GM21529 (cell line): ENCODE measurements at regions not wholly inside any gene's neighbourhood (a gene's known extent, or its start where the extent isn't known, plus 50 kb on each side); places are given as distances from the start of the nearest gene placed in this dataset.

Experiments used
- ATAC-seq: cut with Tn5 transposase; IDR thresholded peaks from one replicate; pipeline ENCODE4 v1.9.1; 2021; ENCODE audit not compliant: unreplicated experiment

GRCh38 chr14:100955201-100955600 lies 51.7 kb upstream of the RTL1 start:
- ATAC-seq: no peak

GRCh38 chr14:100962494-100962893 lies 59.0 kb upstream of the RTL1 start:
- ATAC-seq: no peak

GRCh38 chr14:100965296-100965695 lies 61.8 kb upstream of the RTL1 start:
- no peak for ATAC-seq

- ATAC-seq: no peak
Observed at GRCh38 chr14:100967178-100967577, 63.7 kb upstream of the RTL1 start.

- ATAC-seq: no peak
Observed at GRCh38 chr14:100967930-100968329, 64.4 kb upstream of the RTL1 start.

GRCh38 chr14:100972118-100972897 lies 68.8 kb upstream of the RTL1 start:
- ATAC-seq: no peak

GRCh38 chr14:100975671-100976070 lies 72.1 kb upstream of the RTL1 start:
- ATAC-seq: no peak

- no peak for ATAC-seq
Observed at GRCh38 chr14:100979079-100979478, 75.6 kb upstream of the RTL1 start.

GRCh38 chr14:100979780-100980179 lies 76.3 kb upstream of the RTL1 start:
- no peak for ATAC-seq

GRCh38 chr14:100980823-100981222 lies 77.3 kb upstream of the RTL1 start:
- no peak for ATAC-seq

- ATAC-seq: no peak
Observed at GRCh38 chr14:100981809-100982208, 78.3 kb upstream of the RTL1 start.

GRCh38 chr14:100982353-100982752 lies 78.8 kb upstream of the RTL1 start:
- ATAC-seq: no peak

GRCh38 chr14:100982762-100983161 lies 79.2 kb upstream of the RTL1 start:
- no peak for ATAC-seq

- no peak for ATAC-seq
Observed at GRCh38 chr14:100983710-100984109, 80.2 kb upstream of the RTL1 start.

- ATAC-seq: no peak
Observed at GRCh38 chr14:100988011-100988410, 84.5 kb upstream of the RTL1 start.

GRCh38 chr14:100988411-100988900 lies 84.9 kb upstream of the RTL1 start:
- no peak for ATAC-seq

GRCh38 chr14:100988956-100989355 lies 85.4 kb upstream of the RTL1 start:
- no peak for ATAC-seq

GRCh38 chr14:100989924-100990323 lies 86.4 kb upstream of the RTL1 start:
- ATAC-seq: no peak

- no peak for ATAC-seq
Observed at GRCh38 chr14:100994082-100994481, 90.6 kb upstream of the RTL1 start.

GRCh38 chr14:100994756-100995330 lies 91.3 kb upstream of the RTL1 start:
- ATAC-seq: no peak

GRCh38 chr14:101000711-101001250 lies 97.3 kb upstream of the RTL1 start:
- ATAC-seq: no peak

- no peak for ATAC-seq
Observed at GRCh38 chr14:101001311-101002069, 98.0 kb upstream of the RTL1 start.
